KMS-11 (cell line): ENCODE measurements at regions not wholly inside any gene's neighbourhood (a gene's known extent, or its start where the extent isn't known, plus 50 kb on each side); places are given as distances from the start of the nearest gene placed in this dataset.

Source experiments
- H2AFZ ChIP-seq: fragments of 200-600 bp; sonication (generic); 2 replicates; pipeline ENCODE4 v1.6.1; 2016; ENCODE audit warnings: antibody characterized with exemption, mixed run types, low read depth
- H3K27ac ChIP-seq: fragments of 200-600 bp; sonication (generic); 2 replicates; pipeline ENCODE4 v1.6.1; 2016; ENCODE audit warnings: mild to moderate bottlenecking, mixed run types
- H3K27me3 ChIP-seq: fragments of 200-600 bp; sonication (generic); 2 replicates; pipeline ENCODE4 v1.6.1; 2017; ENCODE audit warnings: mild to moderate bottlenecking, low read depth, mixed run types, moderate library complexity; ENCODE audit not compliant: insufficient read depth
- H3K36me3 ChIP-seq: fragments of 200-600 bp; sonication (generic); 2 replicates; pipeline ENCODE4 v1.6.1; 2017; ENCODE audit warnings: mild to moderate bottlenecking, mixed run types; ENCODE audit not compliant: insufficient read depth
- H3K4me1 ChIP-seq: fragments of 200-600 bp; sonication (generic); 2 replicates; pipeline ENCODE4 v1.6.1; 2016; ENCODE audit warnings: mild to moderate bottlenecking, low read depth, mixed run types; ENCODE audit not compliant: poor library complexity, severe bottlenecking
- H3K4me2 ChIP-seq: fragments of 200-600 bp; sonication (generic); 2 replicates; pipeline ENCODE4 v1.7.0; 2016; ENCODE audit warnings: mild to moderate bottlenecking, mixed run types
- H3K4me3 ChIP-seq: fragments of 200-600 bp; sonication (generic); IDR thresholded peaks from 2 replicates; pipeline ENCODE4 v1.6.1; 2017; ENCODE audit warnings: low read depth, low read length, mixed read lengths; ENCODE audit not compliant: insufficient read depth
- H3K79me2 ChIP-seq: fragments of 200-600 bp; sonication (generic); 2 replicates; pipeline ENCODE4 v1.6.1; 2016; ENCODE audit warnings: low read depth, mixed run types; ENCODE audit not compliant: insufficient read depth
- H3K9ac ChIP-seq: fragments of 200-600 bp; sonication (generic); 2 replicates; pipeline ENCODE4 v1.6.1; 2016; ENCODE audit warnings: mild to moderate bottlenecking, mixed run types
- H4K20me1 ChIP-seq: fragments of 200-600 bp; sonication (generic); 2 replicates; pipeline ENCODE4 v1.6.1; 2016; ENCODE audit warnings: mild to moderate bottlenecking, mixed run types; ENCODE audit not compliant: insufficient read depth
- TF ChIP-seq, protein P1 (sequence below): fragments of 200-600 bp; sonication (generic); conservative IDR thresholded peaks from 2 replicates; pipeline ENCODE4 v1.6.1; 2017; ENCODE audit warnings: low read depth, mild to moderate bottlenecking, antibody characterized with exemption, low read length, moderate library complexity, mixed read lengths

GRCh38 chr16:9603316-9603715 is 511.9 kb downstream of the HAPSTR1 start:
- Histone ChIP-seq H3K4me2 (no peak overlapping the region), H2AFZ (no peak overlapping the region), H3K36me3 (no peaks in the 10 kb centered on the region), H3K27me3 (no peaks in the 10 kb centered on the region), H3K4me1 (no peaks in the 10 kb centered on the region), H3K9ac (no peak overlapping the region), H3K79me2 (no peaks in the 10 kb centered on the region), H3K27ac (no peak overlapping the region), H4K20me1 (no peaks in the 10 kb centered on the region), H3K4me3 (no peak overlapping the region)
- TF ChIP-seq, protein P1, sequence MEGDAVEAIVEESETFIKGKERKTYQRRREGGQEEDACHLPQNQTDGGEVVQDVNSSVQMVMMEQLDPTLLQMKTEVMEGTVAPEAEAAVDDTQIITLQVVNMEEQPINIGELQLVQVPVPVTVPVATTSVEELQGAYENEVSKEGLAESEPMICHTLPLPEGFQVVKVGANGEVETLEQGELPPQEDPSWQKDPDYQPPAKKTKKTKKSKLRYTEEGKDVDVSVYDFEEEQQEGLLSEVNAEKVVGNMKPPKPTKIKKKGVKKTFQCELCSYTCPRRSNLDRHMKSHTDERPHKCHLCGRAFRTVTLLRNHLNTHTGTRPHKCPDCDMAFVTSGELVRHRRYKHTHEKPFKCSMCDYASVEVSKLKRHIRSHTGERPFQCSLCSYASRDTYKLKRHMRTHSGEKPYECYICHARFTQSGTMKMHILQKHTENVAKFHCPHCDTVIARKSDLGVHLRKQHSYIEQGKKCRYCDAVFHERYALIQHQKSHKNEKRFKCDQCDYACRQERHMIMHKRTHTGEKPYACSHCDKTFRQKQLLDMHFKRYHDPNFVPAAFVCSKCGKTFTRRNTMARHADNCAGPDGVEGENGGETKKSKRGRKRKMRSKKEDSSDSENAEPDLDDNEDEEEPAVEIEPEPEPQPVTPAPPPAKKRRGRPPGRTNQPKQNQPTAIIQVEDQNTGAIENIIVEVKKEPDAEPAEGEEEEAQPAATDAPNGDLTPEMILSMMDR: no peak

GRCh38 chr16:9607515-9608230 is 516.2 kb downstream of the HAPSTR1 start:
- TF ChIP-seq, protein P1: no peak
- Histone ChIP-seq H3K4me3 (no peak overlapping the region), H3K4me2 (no peak overlapping the region)

GRCh38 chr16:9610727-9611126 is 519.3 kb downstream of the HAPSTR1 start:
- no peaks in the 10 kb centered on the region for H3K27me3 ChIP-seq
- no peak overlapping the region for H3K4me3 ChIP-seq
- no peak overlapping the region for H3K4me2 ChIP-seq
- no peaks in the 10 kb centered on the region for H3K79me2 ChIP-seq
- TF ChIP-seq, protein P1: no peak
- H3K27ac ChIP-seq: no peak overlapping the region
- no peaks in the 10 kb centered on the region for H4K20me1 ChIP-seq
- no peak overlapping the region for H2AFZ ChIP-seq
- no peak overlapping the region for H3K9ac ChIP-seq
- H3K4me1 ChIP-seq: no peaks in the 10 kb centered on the region
- H3K36me3 ChIP-seq: no peaks in the 10 kb centered on the region

More at GRCh38 chr16:9607515-9608230, 516.2 kb downstream of the HAPSTR1 start:
- Histone ChIP-seq H3K36me3 (no peaks in the 10 kb centered on the region), H3K27me3 (no peaks in the 10 kb centered on the region), H4K20me1 (no peaks in the 10 kb centered on the region), H2AFZ (no peak overlapping the region), H3K9ac (no peak overlapping the region), H3K27ac (no peak overlapping the region), H3K79me2 (no peaks in the 10 kb centered on the region), H3K4me1 (no peaks in the 10 kb centered on the region)

GRCh38 chr16:9612267-9612666 is 520.8 kb downstream of the HAPSTR1 start:
- TF ChIP-seq, protein P1: no peak
- no peaks in the 10 kb centered on the region for H3K36me3 ChIP-seq
- H3K79me2 ChIP-seq: no peaks in the 10 kb centered on the region
- H2AFZ ChIP-seq: no peak overlapping the region
- H3K4me1 ChIP-seq: no peaks in the 10 kb centered on the region
- no peak overlapping the region for H3K9ac ChIP-seq
- H4K20me1 ChIP-seq: no peaks in the 10 kb centered on the region
- H3K4me2 ChIP-seq: no peak overlapping the region
- H3K4me3 ChIP-seq: no peak overlapping the region
- H3K27ac ChIP-seq: no peak overlapping the region
- H3K27me3 ChIP-seq: no peaks in the 10 kb centered on the region
